ENCODE measurements at regions not wholly inside any gene's neighbourhood (a gene's known extent, or its start where the extent isn't known, plus 50 kb on each side); places are given as distances from the start of the nearest gene placed in this dataset.

DNA sequence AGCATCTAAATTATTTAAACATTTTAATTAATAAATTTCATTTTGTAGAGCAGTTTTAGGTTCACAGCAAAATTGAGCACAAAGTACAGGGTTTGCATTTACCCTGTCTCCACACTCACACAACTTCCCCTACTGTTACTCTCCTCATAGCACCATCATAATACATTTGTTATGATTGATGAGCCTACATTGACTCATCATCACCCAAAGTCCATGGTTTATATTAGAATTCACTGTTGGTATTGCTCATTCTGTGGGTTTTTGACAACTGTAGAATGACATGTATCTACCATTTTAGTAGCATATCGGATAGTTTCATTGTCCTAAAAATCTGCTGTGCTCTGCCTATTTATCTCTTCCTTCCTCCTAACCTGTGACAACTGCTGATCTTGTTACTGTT lies 411.1 kb upstream of the MPDZ start:
- TF ChIP-seq CTCF (IDR thresholded peaks at IDR 0.05) (no peak), TCF7L2 (IDR thresholded peaks at IDR 0.05; ENCODE audit: low read depth, low read length) (no peak), POLR2AphosphoS5 (IDR thresholded peaks at IDR 0.05; ENCODE audit: low read depth, low read length) (no peak), SIN3A (IDR thresholded peaks at IDR 0.05; ENCODE audit: borderline replicate concordance, insufficient read depth, low read depth, low read length) (no peak), REST (IDR thresholded peaks at IDR 0.05; ENCODE audit: insufficient read depth in 1 of 2, low read depth in 2 of 2, low read length in 1 of 2) (no peak)
